ENCODE measurements at regions not wholly inside any gene's neighbourhood (a gene's known extent, or its start where the extent isn't known, plus 50 kb on each side); places are given as distances from the start of the nearest gene placed in this dataset.

- no peak for TF ChIP-seq E2F5 (CRISPR knock-in tag; IDR thresholded peaks at IDR 0.05)
- TF ChIP-seq PREB (CRISPR knock-in tag; IDR thresholded peaks at IDR 0.05; ENCODE audit: borderline replicate concordance), result no peak
These were observed 444.1 kb upstream of the KLF6 start (continued) for GRCh38 chr10:4229106-4229505.

- Mint-ChIP-seq H3K27me3 (ENCODE audit: low read depth) (no peaks in the 10 kb centered on the region), H3K4me3 (no peak overlapping the region), H3K4me1 (no peaks in the 10 kb centered on the region), H3K27ac (no peak overlapping the region), H3K9me3 (peaks cover 12% of the 10 kb centered on the region; the same call in 1 of the 2 replicates), H3K36me3 (no peaks in the 10 kb centered on the region; the same call in 1 of the 2 replicates)
- ChIA-PET CTCF (no interaction called here), POLR2A (no interaction called here)
- no peak for ATAC-seq
- DNase-seq (ENCODE audit: low spot score), result no peak
- no peak for TF ChIP-seq ZNF219 (CRISPR knock-in tag; IDR thresholded peaks at IDR 0.05; ENCODE audit: borderline replicate concordance)
- TF ChIP-seq AR (CRISPR knock-in tag; IDR thresholded peaks at IDR 0.05), result no peak
- no peak for TF ChIP-seq RELA (CRISPR knock-in tag; IDR thresholded peaks at IDR 0.05; ENCODE audit: borderline replicate concordance)
- no peak for TF ChIP-seq AFF4 (CRISPR knock-in tag; IDR thresholded peaks at IDR 0.05; ENCODE audit: borderline replicate concordance)
- no peak for TF ChIP-seq PREB (CRISPR knock-in tag; IDR thresholded peaks at IDR 0.05; ENCODE audit: borderline replicate concordance)
- no peak for TF ChIP-seq ERG (CRISPR knock-in tag; IDR thresholded peaks at IDR 0.05)
- TF ChIP-seq FOXK1 (CRISPR knock-in tag; IDR thresholded peaks at IDR 0.05), result no peak
- TF ChIP-seq FOXJ3 (CRISPR knock-in tag; IDR thresholded peaks at IDR 0.05; ENCODE audit: borderline replicate concordance), result no peak
- no peak for TF ChIP-seq JAZF1 (CRISPR knock-in tag; IDR thresholded peaks at IDR 0.05)
- TF ChIP-seq JUN (CRISPR knock-in tag; IDR thresholded peaks at IDR 0.05), result no peak
- no peak for TF ChIP-seq ZNF317 (CRISPR knock-in tag; IDR thresholded peaks at IDR 0.05; ENCODE audit: borderline replicate concordance, low read depth)
- TF ChIP-seq STAT6 (CRISPR knock-in tag; conservative IDR thresholded peaks at IDR 0.05; ENCODE audit: low read depth), result no peak
These were observed 442.6 kb upstream of the KLF6 start for GRCh38 chr10:4227586-4227985.
